ENCODE measurements at regions not wholly inside any gene's neighbourhood (a gene's known extent, or its start where the extent isn't known, plus 50 kb on each side); places are given as distances from the start of the nearest gene placed in this dataset.

GRCh38 chr3:160174621-160175020 is 50.6 kb upstream of the C3orf80 start:
- H3K36me3 ChIP-seq: no peaks in the 10 kb centered on the region
- TF ChIP-seq CTCF (IDR thresholded peaks at IDR 0.05; ENCODE audit: low read depth, low read length): no peak
- H3K4me1 ChIP-seq: no peaks in the 10 kb centered on the region
- no peaks in the 10 kb centered on the region for H3K9me3 ChIP-seq
- no peaks in the 10 kb centered on the region for H3K27me3 ChIP-seq
- no peak for DNase-seq
- H3K4me3 ChIP-seq (ENCODE audit: low read depth, low read length): no peak overlapping the region

Data from BE2C (cell line).